Endodermal cell (in vitro differentiated cells): ENCODE measurements at regions not wholly inside any gene's neighbourhood (a gene's known extent, or its start where the extent isn't known, plus 50 kb on each side); places are given as distances from the start of the nearest gene placed in this dataset.

ENCODE experiments used
- DNase-seq: peaks from one replicate; pipeline ENCODE4 v3.0.0-alpha.2; 2017
- H3K27ac ChIP-seq: 2 replicates; pipeline ENCODE4 v1.5.1; 2013; ENCODE audit warnings: mild to moderate bottlenecking, low read depth, low read length, moderate library complexity
- H3K27me3 ChIP-seq: 2 replicates; pipeline ENCODE4 v1.6.1; 2013; ENCODE audit warnings: mild to moderate bottlenecking, low read length, moderate library complexity; ENCODE audit not compliant: insufficient read depth, control insufficient read depth, poor library complexity, severe bottlenecking
- H3K36me3 ChIP-seq: 2 replicates; pipeline ENCODE4 v1.7.0; 2013; ENCODE audit warnings: mild to moderate bottlenecking, low read length, moderate library complexity; ENCODE audit not compliant: control insufficient read depth, insufficient read depth
- H3K4me1 ChIP-seq: one replicate; pipeline ENCODE4 v1.7.0; 2013; ENCODE audit warnings: low read length; ENCODE audit not compliant: control insufficient read depth, insufficient read depth
- H3K4me3 ChIP-seq: 2 replicates; pipeline ENCODE4 v1.5.1; 2013; ENCODE audit warnings: mild to moderate bottlenecking, low read length, moderate library complexity
- H3K9ac ChIP-seq: 2 replicates; pipeline ENCODE4 v1.6.1; 2013; ENCODE audit warnings: mild to moderate bottlenecking, low read length, moderate library complexity; ENCODE audit not compliant: poor library complexity, severe bottlenecking; ENCODE audit errors: extremely low read depth
- H3K9me3 ChIP-seq: 2 replicates; pipeline ENCODE4 v1.6.1; 2013; ENCODE audit warnings: mild to moderate bottlenecking, low read length, moderate library complexity; ENCODE audit not compliant: control insufficient read depth
- H3K27ac Mint-ChIP-seq: 2 replicates; pipeline ENCODE4 v1.8.0; 2020; ENCODE audit warnings: mixed read lengths
- H3K27me3 Mint-ChIP-seq: 2 replicates; pipeline ENCODE4 v1.8.0; 2021; ENCODE audit warnings: mild to moderate bottlenecking, mixed read lengths; ENCODE audit not compliant: insufficient read depth
- H3K36me3 Mint-ChIP-seq: 2 replicates; pipeline ENCODE4 v1.8.0; 2020; ENCODE audit warnings: low read depth, mixed read lengths
- H3K4me1 Mint-ChIP-seq: 2 replicates; pipeline ENCODE4 v1.8.0; 2020; ENCODE audit warnings: mixed read lengths
- H3K4me3 Mint-ChIP-seq: 2 replicates; pipeline ENCODE4 v1.8.0; 2020; ENCODE audit warnings: mild to moderate bottlenecking, moderate library complexity, mixed read lengths
- H3K9me3 Mint-ChIP-seq: 2 replicates; pipeline ENCODE4 v1.8.0; 2020; ENCODE audit warnings: mild to moderate bottlenecking, mixed read lengths
- WGBS, 2 experiments: methylation state at CpG; one replicate each; pipeline versions ENCODE4 v1.1.5 to v1.1.7; 2013; ENCODE audit warnings: missing lambda C conversion rate in 2 of 2, mixed read lengths in 1 of 2; ENCODE audit not compliant: insufficient coverage in 1 of 2, insufficient read length in 1 of 2; 5-methylcytosine and 5-hydroxymethylcytosine counted together
- TF ChIP-seq, protein P1 (sequence below): fragments of 200-600 bp; sonication (generic); conservative IDR thresholded peaks from 2 replicates; pipeline ENCODE4 v1.5.0; 2021; ENCODE audit warnings: antibody characterized with exemption, mild to moderate bottlenecking

DNA sequence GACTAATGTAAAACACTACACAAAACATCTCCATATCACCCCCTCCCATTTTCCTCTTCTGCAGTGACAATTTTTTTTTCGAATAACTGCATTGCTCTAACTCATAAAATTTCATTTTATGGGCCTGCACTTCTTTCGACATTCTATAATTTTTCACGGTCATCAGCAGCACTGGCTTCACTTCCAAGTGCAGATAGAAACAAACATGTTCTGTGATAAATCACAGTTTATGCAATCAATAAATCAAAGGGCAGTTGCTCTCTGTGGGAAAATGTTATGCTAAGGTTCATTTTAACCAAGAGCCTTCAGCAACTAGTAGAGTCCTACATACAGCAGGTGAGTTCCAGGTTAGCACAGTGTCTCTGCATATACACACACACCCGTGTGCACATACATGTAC, 100.1 kb downstream of the GPAM start:
- H3K36me3 Mint-ChIP-seq, result no peaks in the 10 kb centered on the region
- H3K27ac Mint-ChIP-seq, result no peak overlapping the region
- H3K4me1 ChIP-seq, result peaks cover 7% of the 10 kb centered on the region
- no peaks in the 10 kb centered on the region for H3K27me3 ChIP-seq
- peaks cover 12% of the 10 kb centered on the region for H3K4me1 Mint-ChIP-seq
- H3K9me3 ChIP-seq, result no peaks in the 10 kb centered on the region
- WGBS, 2 experiments, result 95 to 98% methylated on average over 4 of the region's 4 CpGs
- H3K4me3 Mint-ChIP-seq, result no peak overlapping the region
- H3K27me3 Mint-ChIP-seq, result no peaks in the 10 kb centered on the region
- H3K27ac ChIP-seq, result no peak overlapping the region
- no peaks in the 10 kb centered on the region for H3K9me3 Mint-ChIP-seq
- no peak overlapping the region for H3K9ac ChIP-seq
- no peak for DNase-seq
- H3K36me3 ChIP-seq, result no peaks in the 10 kb centered on the region
- no peak overlapping the region for H3K4me3 ChIP-seq
- TF ChIP-seq, protein P1, sequence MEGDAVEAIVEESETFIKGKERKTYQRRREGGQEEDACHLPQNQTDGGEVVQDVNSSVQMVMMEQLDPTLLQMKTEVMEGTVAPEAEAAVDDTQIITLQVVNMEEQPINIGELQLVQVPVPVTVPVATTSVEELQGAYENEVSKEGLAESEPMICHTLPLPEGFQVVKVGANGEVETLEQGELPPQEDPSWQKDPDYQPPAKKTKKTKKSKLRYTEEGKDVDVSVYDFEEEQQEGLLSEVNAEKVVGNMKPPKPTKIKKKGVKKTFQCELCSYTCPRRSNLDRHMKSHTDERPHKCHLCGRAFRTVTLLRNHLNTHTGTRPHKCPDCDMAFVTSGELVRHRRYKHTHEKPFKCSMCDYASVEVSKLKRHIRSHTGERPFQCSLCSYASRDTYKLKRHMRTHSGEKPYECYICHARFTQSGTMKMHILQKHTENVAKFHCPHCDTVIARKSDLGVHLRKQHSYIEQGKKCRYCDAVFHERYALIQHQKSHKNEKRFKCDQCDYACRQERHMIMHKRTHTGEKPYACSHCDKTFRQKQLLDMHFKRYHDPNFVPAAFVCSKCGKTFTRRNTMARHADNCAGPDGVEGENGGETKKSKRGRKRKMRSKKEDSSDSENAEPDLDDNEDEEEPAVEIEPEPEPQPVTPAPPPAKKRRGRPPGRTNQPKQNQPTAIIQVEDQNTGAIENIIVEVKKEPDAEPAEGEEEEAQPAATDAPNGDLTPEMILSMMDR, result no peak

DNA sequence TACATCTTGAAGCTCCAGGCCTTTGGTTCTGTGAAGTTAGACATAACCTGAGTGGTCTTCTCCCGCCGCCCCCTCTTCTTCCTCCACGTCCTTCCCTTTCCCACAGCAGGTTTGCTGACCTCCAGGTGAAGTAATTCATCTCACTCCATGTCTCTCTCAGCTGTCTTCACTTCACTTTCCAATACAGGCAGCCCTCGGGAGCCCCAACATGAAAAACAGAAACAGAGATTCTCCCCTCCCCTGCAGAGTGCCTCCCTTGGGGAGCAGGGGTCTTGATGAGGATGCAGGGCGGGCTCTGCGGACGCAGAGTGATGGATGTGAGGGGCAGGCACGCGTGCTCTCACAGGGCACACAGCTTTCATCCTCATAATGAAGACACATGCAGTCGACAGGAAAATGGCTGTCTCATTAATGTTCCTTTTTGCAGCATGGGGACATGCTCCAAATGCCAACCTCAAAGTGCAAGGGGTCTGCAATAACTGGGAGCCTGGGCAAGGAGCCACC, 95.6 kb downstream of the GPAM start:
- Mint-ChIP-seq H3K4me1 (peaks cover 12% of the 10 kb centered on the region), H3K4me3 (no peak overlapping the region)

DNA sequence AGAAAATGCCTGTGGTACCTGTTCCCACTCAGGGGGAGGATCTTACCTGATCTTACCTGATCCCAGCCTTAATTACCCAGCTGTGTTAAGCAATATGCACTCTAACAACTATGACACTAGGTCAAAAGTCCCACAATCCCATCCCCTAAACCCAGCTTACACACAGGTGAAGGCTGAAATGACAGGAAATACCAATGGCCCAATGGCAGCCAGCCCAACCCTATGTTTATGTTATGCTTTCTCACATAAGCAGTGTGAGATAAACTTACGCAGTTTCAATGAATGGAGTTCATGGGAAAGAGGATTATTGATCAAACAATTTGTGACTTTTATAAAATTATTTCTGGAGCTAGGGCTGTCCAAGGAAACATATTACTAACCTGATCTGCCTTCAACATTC, 91.9 kb downstream of the GPAM start:
- TF ChIP-seq, protein P1, result no peak
- peaks cover 12% of the 10 kb centered on the region for H3K4me1 Mint-ChIP-seq
- WGBS, 2 experiments, result 86 to 100% methylated on average over 1 of the region's 1 CpG

More for the DNA sequence above, 95.6 kb downstream of the GPAM start:
- no peaks in the 10 kb centered on the region for H3K9me3 ChIP-seq
- DNase-seq, result no peak
- WGBS, 2 experiments, result 79 to 93% methylated on average over 9 to 10 of the region's 10 CpGs
- Mint-ChIP-seq H3K36me3 (no peaks in the 10 kb centered on the region), H3K27ac (no peak overlapping the region), H3K27me3 (peaks cover 2% of the 10 kb centered on the region), H3K9me3 (no peaks in the 10 kb centered on the region)
- H3K4me1 ChIP-seq, result peaks cover 4% of the 10 kb centered on the region
- no peak overlapping the region for H3K4me3 ChIP-seq
- H3K9ac ChIP-seq, result no peak overlapping the region
- no peaks in the 10 kb centered on the region for H3K27me3 ChIP-seq
- no peaks in the 10 kb centered on the region for H3K36me3 ChIP-seq
- TF ChIP-seq, protein P1, result no peak
- H3K27ac ChIP-seq, result no peak overlapping the region

More for the DNA sequence above, 91.9 kb downstream of the GPAM start:
- Histone ChIP-seq H3K27ac (no peak overlapping the region), H3K4me3 (no peak overlapping the region), H3K36me3 (no peaks in the 10 kb centered on the region), H3K9me3 (no peaks in the 10 kb centered on the region), H3K9ac (no peak overlapping the region), H3K4me1 (peaks cover 4% of the 10 kb centered on the region), H3K27me3 (no peaks in the 10 kb centered on the region)
- Mint-ChIP-seq H3K9me3 (no peaks in the 10 kb centered on the region), H3K27me3 (peaks cover 2% of the 10 kb centered on the region), H3K4me3 (no peak overlapping the region), H3K36me3 (no peaks in the 10 kb centered on the region), H3K27ac (no peak overlapping the region)
- no peak for DNase-seq
